GM12892 (cell line): ENCODE measurements at regions not wholly inside any gene's neighbourhood (a gene's known extent, or its start where the extent isn't known, plus 50 kb on each side); places are given as distances from the start of the nearest gene placed in this dataset.

Experiments
- DNase-seq: peaks from one replicate; pipeline ENCODE4 v3.0.0; 2011; ENCODE audit not compliant: insufficient read length
- FAIRE-seq: peaks from 2 replicates; lab custom pipeline; 2011; peaks lifted over from hg19 to GRCh38; lab: Jason Lieb, UNC
- POLR2A ChIP-seq: IDR thresholded peaks from 2 replicates; pipeline ENCODE4 v1.6.1; 2011; ENCODE audit warnings: low read depth, low read length, control low read depth
- POLR2AphosphoS5 ChIP-seq: IDR thresholded peaks from 2 replicates; pipeline ENCODE4 v1.6.1; 2011; ENCODE audit warnings: low read depth, low read length, control low read depth
- TAF1 ChIP-seq: IDR thresholded peaks from 2 replicates; pipeline ENCODE4 v1.6.1; 2011; ENCODE audit warnings: low read depth, mild to moderate bottlenecking, control low read depth, low read length, borderline replicate concordance

- no peak for FAIRE-seq
- TF ChIP-seq POLR2A: no peak
- TF ChIP-seq POLR2AphosphoS5: no peak
- TF ChIP-seq TAF1: no peak
- DNase-seq: no peak
These were observed 349.0 kb downstream of the SIPA1L2 start for GRCh38 chr1:232280910-232281309.

GRCh38 chr1:232279909-232280400, 350.0 kb downstream of the SIPA1L2 start:
- DNase-seq: no peak
- no peak for FAIRE-seq
- no peak for TF ChIP-seq TAF1
- TF ChIP-seq POLR2A: no peak

- TF ChIP-seq TAF1: no peak
- TF ChIP-seq POLR2AphosphoS5: no peak
- TF ChIP-seq POLR2A: no peak
- no peak for DNase-seq
- no peak for FAIRE-seq
These were observed 351.0 kb downstream of the SIPA1L2 start for GRCh38 chr1:232278925-232279324.

- FAIRE-seq: no peak
- DNase-seq: no peak
- TF ChIP-seq TAF1 (no peak), POLR2AphosphoS5 (no peak), POLR2A (no peak)
These were observed 353.3 kb downstream of the SIPA1L2 start for GRCh38 chr1:232276651-232277050.

- no peak for DNase-seq
- FAIRE-seq: no peak
- TF ChIP-seq POLR2AphosphoS5: no peak
- TF ChIP-seq TAF1: no peak
- no peak for TF ChIP-seq POLR2A
These were observed 354.8 kb downstream of the SIPA1L2 start for GRCh38 chr1:232274999-232275710.

- FAIRE-seq: no peak
- TF ChIP-seq TAF1 (no peak), POLR2A (no peak), POLR2AphosphoS5 (no peak)
These were observed 355.6 kb downstream of the SIPA1L2 start for GRCh38 chr1:232274236-232274855.

GRCh38 chr1:232273011-232273410, 356.9 kb downstream of the SIPA1L2 start:
- FAIRE-seq (no peak), DNase-seq (no peak)

More at GRCh38 chr1:232274236-232274855, 355.6 kb downstream of the SIPA1L2 start:
- no peak for DNase-seq

GRCh38 chr1:232271991-232272589, 357.8 kb downstream of the SIPA1L2 start:
- TF ChIP-seq POLR2AphosphoS5 (no peak), POLR2A (no peak), TAF1 (no peak)
- DNase-seq (no peak), FAIRE-seq (no peak)

More at GRCh38 chr1:232273011-232273410, 356.9 kb downstream of the SIPA1L2 start:
- TF ChIP-seq POLR2A: no peak
- TF ChIP-seq TAF1: no peak
- TF ChIP-seq POLR2AphosphoS5: no peak

GRCh38 chr1:232271299-232271698, 358.6 kb downstream of the SIPA1L2 start:
- FAIRE-seq (no peak), DNase-seq (no peak)
- TF ChIP-seq POLR2AphosphoS5 (no peak), POLR2A (no peak), TAF1 (no peak)

- DNase-seq (no peak), FAIRE-seq (no peak)
- TF ChIP-seq POLR2A (no peak), TAF1 (no peak), POLR2AphosphoS5 (no peak)
These were observed 359.9 kb downstream of the SIPA1L2 start for GRCh38 chr1:232269988-232270387.

GRCh38 chr1:232267837-232268598, 361.9 kb downstream of the SIPA1L2 start:
- no peak for TF ChIP-seq POLR2A
- TF ChIP-seq POLR2AphosphoS5: no peak
- no peak for TF ChIP-seq TAF1
- FAIRE-seq: no peak
- no peak for DNase-seq

- DNase-seq (no peak), FAIRE-seq (no peak)
- TF ChIP-seq POLR2A (no peak), TAF1 (no peak), POLR2AphosphoS5 (no peak)
These were observed 362.7 kb downstream of the SIPA1L2 start for GRCh38 chr1:232267092-232267836.
